HFF-Myc (cell line): ENCODE measurements at regions not wholly inside any gene's neighbourhood (a gene's known extent, or its start where the extent isn't known, plus 50 kb on each side); places are given as distances from the start of the nearest gene placed in this dataset.
"Not testable (repeated sequence)": the region's sequence is repeated elsewhere in the genome, so short reads cannot be mapped to it uniquely, and the experiment has no call there.

ENCODE experiments used
- DNase-seq: peaks from one replicate; pipeline ENCODE4 v3.0.0-alpha.2; 2011; ENCODE audit warnings: low read depth; ENCODE audit errors: extremely low read depth
- H3K4me3 ChIP-seq: replicated peaks from 2 replicates; pipeline ENCODE4 v1.5.1; 2011; ENCODE audit warnings: low read depth, mild to moderate bottlenecking, control low read depth, low read length
- CTCF ChIP-seq: IDR thresholded peaks from 2 replicates; pipeline ENCODE4 v1.5.1; 2012; ENCODE audit warnings: mild to moderate bottlenecking, low read depth, low read length, control low read depth; ENCODE audit errors: missing control alignments

GRCh38 chr14:84929834-84930233 is 600.1 kb upstream of the FLRT2 start:
- no peak overlapping the region for H3K4me3 ChIP-seq
- no peak for TF ChIP-seq CTCF
- no peak for DNase-seq

GRCh38 chr14:84937016-84937415 is 592.9 kb upstream of the FLRT2 start:
- DNase-seq = no peak
- no peak for TF ChIP-seq CTCF
- H3K4me3 ChIP-seq = no peak overlapping the region

GRCh38 chr14:84937449-84937848 is 592.5 kb upstream of the FLRT2 start:
- no peak for TF ChIP-seq CTCF
- H3K4me3 ChIP-seq = no peak overlapping the region
- no peak for DNase-seq

- H3K4me3 ChIP-seq, DNase-seq: not testable (repeated sequence)
These were observed 585.0 kb upstream of the FLRT2 start for GRCh38 chr14:84944901-84945300.

GRCh38 chr14:84959851-84960520 is 570.0 kb upstream of the FLRT2 start:
- H3K4me3 ChIP-seq = no peak overlapping the region
- no peak for TF ChIP-seq CTCF

GRCh38 chr14:84961637-84962036 is 568.3 kb upstream of the FLRT2 start:
- no peak for TF ChIP-seq CTCF
- no peak for DNase-seq
- H3K4me3 ChIP-seq = no peak overlapping the region

More at GRCh38 chr14:84959851-84960520, 570.0 kb upstream of the FLRT2 start:
- no peak for DNase-seq

- DNase-seq = no peak
- no peak for TF ChIP-seq CTCF
- no peak overlapping the region for H3K4me3 ChIP-seq
These were observed 566.4 kb upstream of the FLRT2 start for GRCh38 chr14:84963518-84963917.
